NCI-H2081 treated with DMSO at 0.1 percent for 48 hours (cell line): ENCODE measurements at regions not wholly inside any gene's neighbourhood (a gene's known extent, or its start where the extent isn't known, plus 50 kb on each side); places are given as distances from the start of the nearest gene placed in this dataset.

Experiments
- DNase-seq: peaks from one replicate; lab custom pipeline; 2025; lab: John Stamatoyannopoulos, UW

DNA sequence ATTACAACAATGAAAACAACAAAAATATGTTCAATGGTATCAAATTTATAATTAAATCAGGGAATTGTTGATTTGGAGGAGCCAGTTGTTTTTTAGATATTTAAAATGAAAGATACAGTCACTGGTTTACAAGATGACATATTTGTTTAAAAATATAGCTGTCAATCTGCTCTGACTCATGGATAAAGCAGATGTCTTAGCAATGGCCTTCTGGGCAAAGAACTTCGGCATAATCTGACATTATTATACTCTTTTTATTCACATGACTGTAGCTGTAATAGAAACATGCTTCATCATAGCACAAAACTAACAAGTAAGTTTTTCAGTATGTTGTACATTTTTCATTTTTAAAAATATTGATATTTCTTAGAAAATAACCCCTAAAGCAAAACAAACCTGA is 267.4 kb downstream of the CENPW start:
- DNase-seq = no peak

DNA sequence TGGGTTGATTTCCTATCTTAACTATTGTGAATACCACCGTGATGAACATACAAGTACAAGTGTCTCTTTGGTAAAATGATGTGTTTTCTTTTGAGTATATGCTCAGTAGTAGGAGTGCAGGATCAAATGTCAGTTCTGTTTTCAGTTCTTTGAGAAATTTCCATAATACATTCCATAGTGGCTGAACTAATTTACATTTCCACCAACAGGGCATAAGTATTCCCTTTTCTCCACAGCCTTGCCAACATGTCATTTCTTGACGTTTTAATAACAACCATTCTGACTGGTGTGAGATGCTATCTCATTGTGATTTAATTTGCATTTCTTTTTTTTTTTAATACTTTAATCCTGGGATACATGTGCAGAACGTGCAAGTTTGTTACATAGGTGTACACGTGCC is 268.8 kb downstream of the CENPW start:
- DNase-seq = no peak

DNA sequence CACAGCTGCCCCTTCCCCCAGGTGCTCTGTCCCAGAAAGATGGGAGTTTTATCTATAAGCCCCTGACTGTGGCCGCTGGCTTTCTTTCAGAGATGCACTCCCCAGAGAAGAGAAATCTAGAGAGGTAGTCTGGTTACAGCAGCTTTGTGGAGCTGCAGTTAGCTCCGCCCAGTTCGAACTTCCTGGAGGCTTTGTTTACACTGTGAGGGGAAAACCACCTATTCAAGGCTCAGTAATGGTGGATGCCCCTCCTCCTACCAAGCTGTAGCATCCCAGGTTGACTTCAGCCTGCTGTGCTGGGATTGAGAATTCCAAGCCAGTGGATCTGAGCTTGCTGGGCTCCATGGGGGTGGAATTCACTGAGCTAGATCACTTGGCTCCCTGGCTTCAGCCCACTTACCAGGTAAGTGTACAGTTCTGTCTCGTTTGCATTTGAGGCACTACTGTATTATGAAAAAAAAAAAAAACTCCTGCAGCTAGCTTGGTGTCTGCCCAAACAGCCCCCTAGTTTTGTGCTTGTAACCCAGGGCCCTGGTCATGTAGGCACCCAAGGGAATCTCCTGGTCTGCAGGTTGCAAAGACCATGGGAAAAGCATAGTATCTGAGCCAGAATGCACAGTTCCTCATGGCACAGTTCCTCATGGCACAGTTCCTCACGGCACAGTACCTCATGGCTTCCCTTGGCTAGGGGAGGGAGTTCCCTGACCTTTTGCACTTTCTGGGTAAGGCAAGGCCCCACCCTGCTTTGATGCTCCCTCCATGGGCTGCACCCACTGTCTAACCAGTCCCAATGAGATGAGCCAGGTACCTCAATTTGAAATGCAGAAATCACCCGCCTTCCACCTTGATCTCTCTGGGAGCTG is 275.0 kb downstream of the CENPW start:
- no peak for DNase-seq

DNA sequence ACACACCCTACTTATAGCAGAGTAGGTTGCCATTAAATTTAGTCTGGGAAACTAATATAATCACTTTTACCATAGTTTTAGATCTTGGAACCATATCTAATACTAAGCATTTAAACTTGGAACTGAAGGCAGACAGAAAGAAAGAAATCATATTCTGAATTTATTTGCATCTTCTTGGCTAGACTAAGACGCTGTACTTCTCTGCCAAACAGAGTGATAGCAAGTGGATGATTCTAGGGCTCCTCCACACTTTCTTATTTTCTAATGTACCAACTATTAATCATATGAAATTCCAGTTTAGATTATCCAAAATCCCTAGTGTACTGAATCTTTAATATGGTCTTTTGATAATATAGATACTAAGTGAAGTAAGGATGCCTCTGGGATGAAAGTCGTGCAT is 277.0 kb downstream of the CENPW start:
- no peak for DNase-seq

DNA sequence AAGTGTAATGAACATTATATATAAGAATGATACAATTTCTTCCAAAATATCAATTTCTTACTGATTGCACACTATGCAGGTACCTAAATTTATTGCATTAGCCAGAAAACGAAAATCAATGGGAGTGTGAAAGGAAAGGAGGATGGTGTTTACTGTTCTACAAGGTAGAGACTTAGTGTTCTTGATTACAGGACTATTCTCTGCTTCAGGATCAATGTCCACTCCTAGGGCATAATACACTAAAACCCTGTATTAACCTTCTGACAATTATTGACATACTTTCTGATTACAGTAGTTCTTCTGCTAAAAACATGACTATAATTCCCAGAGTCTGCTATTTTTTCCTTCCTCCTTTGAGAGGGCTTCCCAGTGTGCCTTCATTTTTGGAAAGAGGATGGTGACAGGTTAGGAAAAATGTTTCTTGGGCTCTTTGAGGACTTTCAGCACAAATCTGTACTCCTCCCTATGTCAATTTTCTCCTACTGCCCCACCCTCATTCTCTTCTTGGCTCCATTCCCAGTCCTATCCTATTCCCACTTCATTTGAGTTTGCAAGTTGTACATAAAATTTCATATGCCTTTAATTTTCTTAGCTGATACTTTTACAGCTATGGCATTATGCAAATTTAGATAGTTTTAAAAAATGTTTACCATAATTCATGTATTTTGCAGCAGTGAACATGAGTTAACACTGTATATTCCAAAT is 278.9 kb downstream of the CENPW start:
- no peak for DNase-seq

DNA sequence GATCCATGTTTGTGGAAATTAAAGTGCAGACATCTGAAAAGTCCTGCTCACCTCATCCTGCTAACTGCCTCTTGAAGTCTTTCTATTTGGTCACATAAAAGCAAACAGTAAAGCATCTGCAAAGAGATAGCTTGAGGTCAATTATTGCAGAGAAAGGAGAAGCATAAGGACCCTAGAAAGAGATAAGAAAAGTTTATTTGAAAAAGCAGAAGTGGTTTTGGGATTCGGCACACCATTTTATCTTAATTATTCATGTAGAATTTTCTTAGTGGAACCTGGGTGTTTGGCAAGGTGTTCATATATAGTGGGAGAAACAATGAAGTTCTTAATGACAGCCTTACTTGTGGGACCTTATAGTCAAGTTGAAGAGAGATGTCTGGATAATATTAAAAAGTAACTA is 280.8 kb downstream of the CENPW start:
- no peak for DNase-seq

DNA sequence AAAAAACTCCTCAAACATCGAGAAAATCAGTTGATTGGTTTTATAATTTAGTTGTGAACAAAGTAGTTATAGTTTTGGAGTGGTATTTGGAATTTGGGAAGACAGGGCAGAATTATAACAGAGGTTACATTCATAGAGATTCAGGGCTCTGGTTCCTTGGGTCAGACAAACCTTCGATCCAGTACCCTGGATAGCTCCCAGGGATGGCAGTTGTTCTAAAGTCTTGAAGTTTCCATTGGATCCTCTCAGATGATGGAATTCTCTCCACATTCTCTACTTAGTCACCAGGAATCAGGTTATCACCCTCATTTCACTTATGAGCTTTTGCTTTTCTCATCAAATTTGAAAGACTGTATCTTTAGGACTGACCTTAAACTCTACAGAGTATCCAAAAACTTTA is 285.1 kb downstream of the CENPW start:
- DNase-seq = no peak

DNA sequence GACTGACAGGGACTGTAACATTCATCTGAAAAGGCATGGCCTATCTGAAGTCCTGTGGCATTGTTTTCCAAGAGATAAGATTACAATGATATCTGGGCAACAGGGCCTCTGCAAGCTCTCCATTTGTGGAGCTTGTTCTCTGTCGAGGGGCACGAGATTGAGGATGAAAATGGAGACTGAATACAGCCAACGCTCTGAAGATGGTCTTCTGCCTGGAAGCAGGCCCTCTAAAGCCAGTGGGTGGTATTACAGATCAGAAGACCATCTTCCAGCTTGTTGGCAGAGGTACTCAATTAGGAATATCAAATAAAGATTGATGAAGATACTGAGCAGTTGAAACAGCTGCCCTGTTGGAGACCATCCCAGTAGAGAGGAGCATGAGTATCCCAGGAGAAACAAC is 288.2 kb downstream of the CENPW start:
- DNase-seq = no peak

DNA sequence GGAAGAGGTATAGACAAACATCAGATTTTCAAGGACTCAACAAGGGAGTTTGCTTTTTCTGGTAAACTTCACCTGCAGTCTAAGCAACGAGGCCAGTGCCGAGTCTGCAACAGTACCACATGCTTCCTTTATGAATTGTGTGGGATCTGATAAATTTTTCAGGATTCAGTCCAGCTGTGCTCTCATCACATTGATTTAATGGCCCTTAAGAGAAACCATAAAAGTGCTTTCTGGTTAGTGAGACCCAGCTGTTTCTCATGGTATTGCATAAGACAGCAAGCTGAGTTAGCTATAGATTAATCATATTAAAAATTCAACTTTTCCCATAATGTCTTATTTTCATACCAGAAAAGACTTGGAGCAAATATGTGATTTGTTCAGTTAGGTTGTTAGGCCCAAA is 291.4 kb downstream of the CENPW start:
- no peak for DNase-seq

DNA sequence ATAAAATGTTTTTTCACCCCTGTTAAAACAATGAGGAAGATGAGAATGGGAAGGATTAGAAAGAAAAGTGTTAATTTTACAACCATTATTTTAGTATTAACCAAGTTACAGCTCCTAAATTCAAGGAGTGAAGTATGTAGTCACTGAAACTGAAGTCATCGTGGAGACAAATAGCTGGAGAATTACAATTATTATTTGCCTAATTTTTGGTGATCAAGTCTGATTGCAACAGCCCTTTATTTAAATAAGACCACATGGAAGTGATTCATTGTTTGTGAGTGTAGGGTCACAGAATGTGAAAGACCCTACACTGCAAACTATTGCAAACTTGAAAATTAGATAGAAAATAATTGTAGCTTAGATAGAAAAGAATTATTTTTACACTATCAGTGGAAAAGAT is 292.4 kb downstream of the CENPW start:
- DNase-seq = no peak

DNA sequence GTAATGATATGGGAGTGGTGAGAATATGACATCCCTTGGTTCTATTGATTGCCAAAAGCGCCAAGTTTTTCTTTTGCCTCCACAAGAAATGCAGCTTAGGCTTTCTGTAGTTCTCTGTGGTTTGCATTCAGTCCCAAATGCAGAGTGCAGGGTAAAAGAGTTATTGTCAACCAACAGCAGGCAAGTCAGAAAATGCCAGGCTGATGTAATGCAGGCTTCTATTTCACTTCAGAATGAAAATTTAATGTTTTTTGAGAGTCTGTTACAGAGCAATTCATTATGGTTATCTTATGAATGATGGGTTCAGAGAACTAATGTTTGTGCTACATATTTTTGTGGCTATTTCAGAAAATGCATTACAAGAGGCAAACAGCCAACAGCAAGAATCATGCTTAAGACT is 293.5 kb downstream of the CENPW start:
- no peak for DNase-seq

DNA sequence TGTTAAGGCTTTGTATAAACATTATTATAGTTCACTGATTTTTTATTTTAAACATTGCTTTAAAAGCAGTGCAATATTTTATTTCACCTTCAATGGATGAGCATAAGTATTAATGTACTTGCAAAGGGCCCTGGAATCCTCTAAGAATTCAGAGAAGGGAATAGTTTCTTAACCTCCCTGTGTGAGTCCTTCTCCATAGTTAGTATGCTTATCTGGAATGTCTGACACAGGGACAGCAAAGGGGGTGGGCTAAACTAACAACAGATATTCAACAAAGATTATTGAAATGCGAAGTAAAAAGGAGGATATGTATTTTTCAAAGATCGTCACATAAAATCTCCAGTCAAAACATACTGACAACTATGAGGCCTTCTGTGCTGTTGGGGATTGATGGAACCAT is 300.4 kb downstream of the CENPW start:
- DNase-seq = no peak

DNA sequence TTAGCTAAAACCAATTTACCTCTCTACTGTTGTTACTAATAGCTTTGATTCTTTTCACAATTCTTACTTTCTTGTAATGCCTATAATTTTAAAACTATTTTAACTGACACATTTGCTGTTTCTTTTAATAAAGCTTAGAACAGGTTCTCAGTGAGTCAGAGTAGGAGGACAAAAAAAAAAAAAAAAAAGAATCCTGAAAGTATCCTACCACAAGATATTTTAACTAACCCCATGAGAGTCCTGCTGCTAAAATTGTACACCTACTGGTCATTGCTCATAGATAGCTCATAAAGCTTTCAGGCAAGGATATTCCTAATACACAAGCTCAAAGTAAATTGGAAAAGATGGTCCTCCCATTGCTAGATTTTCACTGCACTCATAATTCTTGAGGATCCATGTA is 301.0 kb downstream of the CENPW start:
- DNase-seq = no peak

DNA sequence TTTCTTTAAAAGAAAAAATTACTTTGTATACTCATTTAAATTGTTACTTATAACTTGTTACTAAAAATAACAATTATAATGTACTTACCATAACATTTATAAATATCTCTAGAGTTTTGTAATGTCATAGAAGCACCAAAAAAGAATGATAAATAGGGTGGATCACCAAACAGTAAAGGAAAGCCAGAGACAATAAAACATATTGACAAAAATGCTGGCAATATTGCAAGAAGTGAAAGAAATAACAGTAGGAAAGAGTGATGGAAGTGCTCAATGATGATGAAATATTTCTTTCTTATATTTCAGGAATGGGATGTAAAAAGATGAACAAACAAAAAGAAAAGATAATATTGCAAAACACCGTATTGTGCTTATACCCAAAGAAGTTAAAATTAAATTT is 301.7 kb downstream of the CENPW start:
- no peak for DNase-seq

DNA sequence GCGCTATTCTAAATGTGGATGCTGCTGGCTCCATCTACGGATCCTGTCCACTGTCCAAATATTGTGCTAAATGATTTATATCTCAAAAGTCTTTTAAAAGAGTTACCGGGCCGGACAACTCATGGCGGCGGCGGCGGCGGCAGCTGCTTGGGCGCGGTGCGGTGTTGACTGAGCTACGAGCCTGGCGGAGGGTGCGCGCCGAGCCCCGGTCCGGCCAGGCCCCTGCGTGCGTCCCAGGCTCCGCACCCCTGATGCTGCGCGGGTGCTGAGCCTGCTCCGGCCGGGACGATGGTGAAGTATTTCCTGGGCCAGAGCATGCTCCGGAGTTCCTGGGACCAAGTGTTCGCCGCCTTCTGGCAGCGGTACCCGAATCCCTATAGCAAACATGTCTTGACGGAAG is 303.4 kb downstream of the CENPW start:
- no peak for DNase-seq

DNA sequence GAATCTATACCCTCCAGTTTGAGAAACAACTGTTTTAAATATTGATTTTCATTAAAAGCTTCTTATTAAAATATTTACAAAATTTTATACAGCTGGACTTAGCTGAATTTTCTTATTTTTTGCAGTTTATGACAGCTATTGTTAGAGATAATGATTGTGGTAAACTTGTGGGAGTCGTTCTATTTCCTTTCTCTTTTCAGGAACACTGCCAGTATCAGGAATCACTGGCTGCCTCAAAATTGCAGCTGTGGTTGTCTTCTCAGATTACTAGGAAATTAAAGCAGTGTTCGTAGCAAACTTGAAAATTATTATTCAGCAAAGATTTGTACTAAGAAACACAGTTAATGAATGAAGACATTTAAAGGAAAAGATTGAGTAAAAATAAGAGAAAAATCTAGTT is 311.0 kb downstream of the CENPW start:
- DNase-seq = no peak

DNA sequence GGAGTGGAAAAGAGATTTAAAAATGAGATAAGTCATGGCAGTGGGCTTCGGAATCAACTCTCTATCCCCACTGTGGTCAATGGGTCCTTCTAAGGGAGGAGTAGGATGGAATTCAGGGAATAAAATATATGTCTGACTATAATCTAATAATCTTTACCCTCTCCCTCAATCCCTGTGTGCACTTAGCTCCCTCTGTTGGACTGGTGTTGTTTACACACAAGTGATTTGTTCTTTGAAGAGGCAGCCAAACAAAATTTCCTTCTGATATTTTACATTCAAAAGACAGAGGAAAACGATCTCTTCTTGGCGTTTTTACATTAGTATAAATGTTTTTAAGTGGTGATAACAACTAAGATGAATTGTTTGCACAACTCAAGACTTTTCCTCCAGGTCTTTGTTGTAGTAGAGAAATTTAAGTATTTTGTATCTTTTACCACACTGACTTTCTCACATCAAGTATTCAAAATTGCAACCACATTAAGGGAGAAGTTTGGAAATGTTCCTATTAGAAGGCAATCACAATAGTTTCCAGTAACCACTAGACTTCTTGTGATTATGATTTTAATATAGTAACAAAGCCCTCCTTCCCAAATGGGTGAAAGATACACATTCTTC is 317.8 kb downstream of the CENPW start:
- peak; percentile 6 for DNase-seq

DNA sequence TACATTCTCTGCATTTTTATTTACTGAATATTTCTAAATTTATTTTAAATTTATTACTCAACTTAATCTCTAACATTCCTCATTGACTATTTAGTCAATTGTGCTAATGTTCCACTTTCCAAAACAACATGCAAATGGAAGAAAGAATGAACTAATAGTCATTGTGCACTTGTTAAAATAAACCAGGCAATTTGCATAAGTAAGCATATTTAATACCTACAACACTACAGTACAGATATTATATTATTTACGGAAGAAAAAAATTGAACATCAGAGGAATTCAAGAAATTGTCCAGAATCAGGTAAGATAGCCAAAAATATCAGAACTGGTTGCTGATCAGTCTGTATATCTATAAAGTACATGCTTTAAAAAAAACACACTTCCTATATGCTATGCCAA is 320.5 kb downstream of the CENPW start:
- no peak for DNase-seq

DNA sequence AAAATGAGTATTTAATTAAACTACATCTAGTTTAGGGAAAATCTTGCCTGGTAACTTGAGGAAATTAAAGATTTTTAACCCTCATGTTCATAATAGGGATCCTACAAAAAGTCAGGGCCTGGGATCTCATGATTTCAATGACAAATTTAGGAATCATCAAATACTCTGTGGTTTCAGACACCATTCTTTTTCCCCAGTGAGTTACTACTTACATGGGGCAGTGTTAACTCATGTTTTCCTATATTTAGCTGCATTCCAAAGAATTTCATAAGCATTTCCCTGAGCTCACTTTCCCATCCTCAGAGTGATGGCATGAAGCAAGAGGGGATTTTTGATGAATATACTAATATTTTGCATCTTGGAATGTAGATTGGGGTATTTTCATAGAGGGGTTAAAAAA is 321.7 kb downstream of the CENPW start:
- DNase-seq = no peak

DNA sequence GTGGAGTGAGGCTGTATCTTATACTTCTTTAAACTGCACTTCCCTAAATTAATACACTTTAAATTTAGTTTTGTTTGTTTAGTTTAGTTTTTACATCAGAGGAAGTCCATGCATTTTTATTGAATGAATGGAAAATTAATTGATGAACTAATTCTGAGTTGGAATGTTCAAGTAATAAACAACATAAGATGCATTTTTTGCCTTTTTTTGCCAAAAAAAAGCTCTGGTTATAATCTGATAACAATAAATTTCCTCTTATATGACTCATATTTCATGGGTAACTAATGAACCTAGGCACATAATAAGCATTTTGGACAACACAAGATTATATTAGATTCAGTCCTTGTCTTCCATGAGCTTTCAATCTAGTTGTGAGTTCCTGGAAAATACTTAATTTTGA is 323.1 kb downstream of the CENPW start:
- no peak for DNase-seq

DNA sequence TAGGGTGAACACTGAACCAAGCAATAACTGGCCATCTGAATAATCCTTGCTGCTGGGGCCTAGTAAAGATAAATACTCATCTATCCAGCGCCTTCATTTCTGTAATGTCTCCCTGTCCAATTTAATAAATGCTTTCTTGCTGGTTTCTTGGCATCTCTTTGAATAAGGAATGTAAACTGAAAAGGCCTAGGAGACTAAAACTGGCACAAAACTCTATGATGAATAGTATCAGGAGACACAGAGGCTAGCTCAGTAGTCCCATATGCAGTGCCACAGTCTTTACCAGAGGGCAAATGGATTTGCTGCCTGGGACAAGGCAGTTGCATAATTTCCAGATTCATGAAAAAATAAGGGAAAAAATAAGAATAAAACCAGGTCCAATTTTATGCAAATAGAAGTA is 324.4 kb downstream of the CENPW start:
- no peak for DNase-seq

DNA sequence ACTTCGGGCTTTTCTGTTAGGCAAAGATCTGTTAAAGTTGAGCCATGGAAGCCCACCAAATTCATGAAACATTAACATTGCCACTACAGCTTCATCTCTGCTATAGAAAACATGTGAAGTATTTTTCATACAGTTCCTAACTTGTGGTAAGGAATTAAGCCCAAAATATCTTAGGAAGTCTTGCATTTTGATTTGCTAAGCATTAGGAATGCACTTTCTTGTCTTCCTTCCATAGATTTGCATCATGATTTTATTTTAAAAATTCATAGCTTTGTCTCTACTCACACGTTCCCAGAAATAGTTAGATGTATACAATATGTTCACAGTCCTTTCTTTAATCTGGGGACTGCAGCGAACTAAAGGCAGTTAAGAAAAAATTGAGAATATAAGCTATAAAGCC is 325.6 kb downstream of the CENPW start:
- DNase-seq = no peak

DNA sequence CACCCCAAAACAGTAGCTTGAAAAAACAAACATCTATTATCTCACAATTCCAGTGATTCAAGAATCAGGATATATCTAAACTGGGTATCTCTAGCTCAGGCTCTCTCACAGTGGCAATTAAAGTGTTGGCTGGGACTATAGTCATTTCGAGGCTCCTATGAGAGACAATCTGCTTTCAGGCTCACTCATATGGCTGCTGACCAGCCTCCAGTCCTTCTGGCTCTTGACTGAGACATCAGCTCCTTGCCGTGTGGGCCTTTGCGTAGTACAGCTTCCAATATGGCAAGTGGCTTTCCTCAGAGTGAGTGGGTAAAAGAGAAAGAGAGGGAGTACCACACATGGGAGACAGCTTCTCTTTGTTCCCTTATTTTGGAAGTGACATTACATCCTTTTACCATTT is 327.2 kb downstream of the CENPW start:
- no peak for DNase-seq
